GM21381 (cell line): ENCODE measurements at regions not wholly inside any gene's neighbourhood (a gene's known extent, or its start where the extent isn't known, plus 50 kb on each side); places are given as distances from the start of the nearest gene placed in this dataset.
"Not testable (repeated sequence)": the region's sequence is repeated elsewhere in the genome, so short reads cannot be mapped to it uniquely, and the experiment has no call there.

Experiments used
- ATAC-seq: cut with Tn5 transposase; IDR thresholded peaks from one replicate; pipeline ENCODE4 v1.9.1; 2021; ENCODE audit warnings: mild to moderate bottlenecking, moderate library complexity; ENCODE audit not compliant: unreplicated experiment

DNA sequence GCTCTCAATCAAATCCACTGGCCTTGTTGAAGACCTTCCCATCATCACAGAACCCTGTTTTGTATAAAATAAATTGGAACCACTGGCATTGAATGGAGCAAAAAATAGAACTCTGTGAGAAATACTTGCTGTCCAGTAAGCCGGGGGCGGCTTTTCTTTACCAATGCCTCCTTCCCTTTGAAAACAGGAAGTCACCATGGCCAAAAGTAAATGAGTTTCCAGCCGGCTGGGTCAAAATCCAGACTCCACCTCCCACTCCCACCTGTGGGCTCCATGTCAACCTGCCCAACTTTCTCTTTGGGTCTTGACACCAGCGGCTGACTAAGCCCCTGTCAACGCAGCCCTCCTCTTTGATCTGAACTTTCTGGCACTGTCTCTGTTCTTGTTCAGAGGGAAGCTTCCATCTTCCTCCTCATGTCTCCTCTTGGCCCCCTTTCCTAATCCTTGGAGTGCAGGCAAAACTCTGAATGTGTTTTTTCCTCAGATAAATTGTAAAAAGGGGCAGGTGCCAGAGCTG is 95.2 kb downstream of the TFAP2C start:
- ATAC-seq, result no peak

- ATAC-seq, result no peak
Observed at GRCh38 chr20:56730003-56730402, 100.9 kb downstream of the TFAP2C start.

GRCh38 chr20:56730996-56731395 is 101.9 kb downstream of the TFAP2C start:
- no peak for ATAC-seq

DNA sequence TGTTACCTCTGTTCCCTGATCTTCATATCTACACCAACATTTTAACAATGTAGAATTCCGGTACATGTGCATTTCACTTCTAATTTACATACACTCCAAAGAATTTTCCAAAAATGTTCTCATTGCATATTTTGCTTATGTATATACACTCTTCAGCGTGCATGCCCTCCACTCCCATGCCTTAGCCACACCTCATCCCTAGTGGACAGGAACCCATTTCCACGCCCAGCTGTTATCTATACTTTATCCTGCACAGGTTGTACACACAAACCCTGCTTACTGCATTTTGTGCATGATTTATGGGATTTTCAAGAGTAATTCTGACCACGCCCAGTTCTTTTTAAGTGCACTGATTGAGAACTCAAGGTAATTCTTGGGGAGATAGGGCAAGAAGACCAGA is 102.4 kb downstream of the TFAP2C start:
- ATAC-seq, result no peak

DNA sequence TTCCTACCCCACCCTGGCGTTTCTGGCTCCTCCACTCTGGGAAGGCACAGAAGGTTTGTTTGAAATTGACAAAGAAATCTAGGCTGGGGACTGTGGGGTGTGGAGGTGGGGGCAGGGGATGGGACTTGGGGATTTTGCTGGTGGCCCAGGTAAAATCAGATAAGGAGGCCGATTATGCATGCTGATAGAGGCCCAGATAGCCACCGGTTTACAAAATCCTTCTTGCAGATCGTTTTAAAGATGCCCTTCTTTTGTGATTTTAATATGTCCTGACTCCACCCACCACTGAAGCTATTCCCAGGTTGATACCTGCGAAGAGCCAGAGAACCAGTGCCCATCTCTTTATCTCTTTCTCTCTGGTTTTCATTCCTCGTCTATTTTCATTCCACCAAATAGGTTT is 104.9 kb downstream of the TFAP2C start:
- no peak for ATAC-seq

GRCh38 chr20:56735084-56735642 is 106.1 kb downstream of the TFAP2C start:
- no peak for ATAC-seq

DNA sequence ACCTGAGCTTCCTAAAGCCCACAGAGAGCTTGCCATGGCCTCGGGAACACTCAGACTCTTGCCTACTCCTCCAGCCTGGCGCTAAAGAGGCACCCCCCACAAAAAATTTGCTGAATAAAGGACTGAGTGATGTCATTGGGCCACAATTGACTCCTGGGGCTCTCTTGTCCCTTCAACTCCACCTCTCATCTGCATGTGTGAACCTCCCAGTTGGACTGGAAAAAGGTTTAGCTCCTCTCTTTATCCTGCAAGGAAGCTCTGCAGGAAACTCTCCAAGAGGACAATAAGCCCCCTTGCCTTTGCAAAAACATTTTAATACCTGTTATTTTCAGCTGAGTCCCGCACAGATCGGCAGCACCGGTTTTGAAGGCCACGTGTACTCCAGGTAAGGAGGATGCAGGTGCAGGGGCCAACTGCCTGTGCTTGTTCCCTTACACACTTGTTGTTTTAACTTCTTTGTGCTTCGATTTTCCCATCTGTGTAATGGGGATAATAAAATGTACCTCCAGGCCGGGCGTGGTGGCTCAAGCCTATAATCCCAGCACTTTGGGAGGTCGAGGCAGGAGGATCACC is 107.3 kb downstream of the TFAP2C start:
- no peak for ATAC-seq

DNA sequence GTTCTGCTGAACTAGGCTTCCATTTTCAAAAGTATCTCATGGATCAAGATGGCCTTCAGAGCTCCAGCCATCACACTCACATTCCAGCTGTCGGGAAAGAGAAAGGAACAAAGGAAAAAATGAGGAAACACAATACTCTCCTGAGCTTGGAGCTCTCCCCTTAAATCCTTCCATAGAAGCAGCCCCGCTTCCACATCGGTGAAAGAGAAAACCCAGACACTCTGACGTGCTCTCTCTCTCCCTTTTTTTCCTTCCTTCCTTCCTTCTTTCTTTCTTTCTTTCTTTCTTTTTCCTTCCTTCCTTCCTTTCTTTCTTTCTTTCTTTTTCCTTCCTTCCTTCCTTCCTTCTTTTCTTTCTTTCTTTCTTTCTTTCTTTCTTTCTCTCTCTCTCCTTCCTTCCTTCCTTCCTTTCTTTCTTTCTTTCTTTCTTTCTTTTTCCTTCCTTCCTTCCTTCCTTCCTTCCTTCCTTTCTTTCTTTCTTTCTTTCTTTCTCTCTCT is 115.3 kb downstream of the TFAP2C start:
- not testable (repeated sequence) for ATAC-seq

- ATAC-seq, result no peak
Observed at GRCh38 chr20:56748476-56749377, 119.6 kb downstream of the TFAP2C start.

GRCh38 chr20:56750430-56750829 is 121.3 kb downstream of the TFAP2C start:
- no peak for ATAC-seq

DNA sequence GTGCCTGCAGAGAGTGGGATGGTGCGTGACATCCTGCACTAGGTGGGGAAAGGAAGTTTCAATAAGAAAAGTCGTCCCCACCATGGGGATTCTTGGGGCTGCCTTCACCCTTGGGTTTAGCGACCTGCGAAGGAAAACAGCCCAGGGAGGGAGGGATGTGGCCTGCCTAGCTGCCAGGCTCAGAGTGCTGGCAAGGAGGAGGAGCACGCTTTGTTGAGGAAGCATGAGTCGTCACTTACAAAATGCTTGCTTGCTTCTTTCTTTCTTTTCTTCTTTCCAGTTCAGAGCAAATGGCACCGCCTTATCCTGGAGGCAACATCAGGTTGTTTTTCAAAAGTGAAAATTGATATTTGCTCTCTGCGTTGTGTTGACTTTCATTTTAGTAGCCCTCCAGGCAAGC is 123.2 kb downstream of the TFAP2C start:
- no peak for ATAC-seq

DNA sequence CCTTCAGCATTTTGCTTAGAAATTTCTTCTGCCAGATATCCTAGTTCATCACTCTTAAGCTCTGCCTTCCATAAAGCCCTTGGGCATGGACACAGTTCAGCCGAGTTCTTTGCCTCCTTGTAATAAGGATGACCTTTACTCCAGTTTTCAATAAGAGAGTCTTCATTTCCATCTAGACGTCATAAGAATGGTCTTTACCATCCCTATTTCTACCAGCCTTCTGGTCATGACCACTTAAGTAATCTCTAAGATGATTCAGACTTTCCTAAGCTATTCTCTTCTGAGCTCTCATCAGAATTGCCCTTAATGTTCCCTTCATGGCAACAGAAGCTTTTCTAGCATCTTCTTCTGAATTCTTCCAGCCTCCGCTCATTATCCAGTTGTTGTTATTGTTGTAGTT is 126.1 kb downstream of the TFAP2C start:
- no peak for ATAC-seq

- not testable (repeated sequence) for ATAC-seq
Observed at GRCh38 chr20:56756658-56757057, 127.6 kb downstream of the TFAP2C start.

- no peak for ATAC-seq
Observed at GRCh38 chr20:56758706-56759105, 129.6 kb downstream of the TFAP2C start.

GRCh38 chr20:56759741-56760278 is 130.7 kb downstream of the TFAP2C start:
- ATAC-seq, result no peak

DNA sequence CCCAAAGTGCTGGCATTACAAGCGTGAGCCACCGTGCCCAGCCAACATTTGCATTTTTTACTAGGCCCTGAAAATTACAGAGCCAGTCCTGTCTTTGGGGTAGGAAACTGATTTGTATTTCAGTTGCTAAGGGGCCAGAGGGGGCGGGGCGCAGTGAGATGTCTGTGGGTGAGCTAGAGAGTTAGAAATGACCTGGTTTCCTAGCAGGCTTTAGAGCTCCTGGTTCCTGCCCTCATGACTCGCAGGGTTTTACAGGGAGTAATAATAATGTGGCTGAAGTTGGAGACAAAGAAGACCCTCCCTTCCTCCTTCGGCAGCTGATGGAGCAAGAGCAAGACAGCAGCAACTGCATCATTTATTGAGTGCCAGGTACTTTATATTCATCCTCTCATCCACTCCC is 131.5 kb downstream of the TFAP2C start:
- ATAC-seq, result no peak

- no peak for ATAC-seq
Observed at GRCh38 chr20:56761393-56761792, 132.3 kb downstream of the TFAP2C start.

DNA sequence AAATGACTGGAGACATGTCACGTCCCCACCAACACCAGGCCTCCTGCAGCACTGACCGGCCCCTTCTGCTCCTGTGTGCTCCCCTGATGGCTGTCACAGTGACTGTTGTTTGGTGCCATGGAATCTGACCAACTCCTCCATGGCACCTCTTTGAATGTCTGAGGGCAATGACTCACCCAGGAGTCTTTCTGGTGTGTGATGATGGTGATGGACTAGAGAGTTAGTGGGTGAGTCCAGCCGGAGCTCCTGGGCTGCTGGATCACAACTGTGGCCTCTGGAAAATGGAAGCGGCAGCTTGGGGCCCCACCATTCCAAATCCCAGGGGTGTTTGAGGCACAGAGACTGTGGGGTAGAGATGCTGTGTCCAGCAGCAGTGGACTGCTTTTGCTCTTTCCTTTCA is 133.3 kb downstream of the TFAP2C start:
- ATAC-seq, result no peak

- no peak for ATAC-seq
Observed at GRCh38 chr20:56762829-56763228, 133.7 kb downstream of the TFAP2C start.

- no peak for ATAC-seq
Observed at GRCh38 chr20:56764671-56765070, 135.6 kb downstream of the TFAP2C start.
